Activated CD4-positive, alpha-beta memory T cell treated with anti-CD3 and anti-CD28 coated beads, Interleukin-2, amount 10 ng/mL, durations not matched to agents 7 days and 5 days (primary cell): ENCODE measurements at regions not wholly inside any gene's neighbourhood (a gene's known extent, or its start where the extent isn't known, plus 50 kb on each side); places are given as distances from the start of the nearest gene placed in this dataset.

Experiments used
- CTCF ChIA-PET: fragments of 350-600 bp; sonication (Branson Sonifier 250); formaldehyde crosslinking; loops from one replicate; lab custom pipeline; 2021; ENCODE audit warnings: antibody characterized with exemption, inconsistent platforms; lab: Charles Lee
- POLR2A ChIA-PET: fragments of 350-600 bp; sonication (Branson Sonifier 250); formaldehyde crosslinking; loops from one replicate; lab custom pipeline; 2021; ENCODE audit warnings: antibody characterized with exemption; lab: Charles Lee
- DNase-seq: peaks from one replicate; pipeline ENCODE4 v3.0.0-alpha.2; 2020
- H3K27ac Mint-ChIP-seq: one replicate; pipeline ENCODE4 v1.8.0; 2021; ENCODE audit warnings: mild to moderate bottlenecking, mixed read lengths
- H3K27me3 Mint-ChIP-seq: one replicate; pipeline ENCODE4 v1.8.0; 2021; ENCODE audit warnings: mixed read lengths
- H3K36me3 Mint-ChIP-seq: one replicate; pipeline ENCODE4 v1.8.0; 2021; ENCODE audit warnings: low read depth, mixed read lengths
- H3K4me1 Mint-ChIP-seq: one replicate; pipeline ENCODE4 v1.8.0; 2021; ENCODE audit warnings: mixed read lengths
- H3K4me3 Mint-ChIP-seq: one replicate; pipeline ENCODE4 v1.8.0; 2021; ENCODE audit warnings: mild to moderate bottlenecking, mixed read lengths
- H3K9me3 Mint-ChIP-seq: one replicate; pipeline ENCODE4 v1.8.0; 2021; ENCODE audit warnings: mixed read lengths

DNA sequence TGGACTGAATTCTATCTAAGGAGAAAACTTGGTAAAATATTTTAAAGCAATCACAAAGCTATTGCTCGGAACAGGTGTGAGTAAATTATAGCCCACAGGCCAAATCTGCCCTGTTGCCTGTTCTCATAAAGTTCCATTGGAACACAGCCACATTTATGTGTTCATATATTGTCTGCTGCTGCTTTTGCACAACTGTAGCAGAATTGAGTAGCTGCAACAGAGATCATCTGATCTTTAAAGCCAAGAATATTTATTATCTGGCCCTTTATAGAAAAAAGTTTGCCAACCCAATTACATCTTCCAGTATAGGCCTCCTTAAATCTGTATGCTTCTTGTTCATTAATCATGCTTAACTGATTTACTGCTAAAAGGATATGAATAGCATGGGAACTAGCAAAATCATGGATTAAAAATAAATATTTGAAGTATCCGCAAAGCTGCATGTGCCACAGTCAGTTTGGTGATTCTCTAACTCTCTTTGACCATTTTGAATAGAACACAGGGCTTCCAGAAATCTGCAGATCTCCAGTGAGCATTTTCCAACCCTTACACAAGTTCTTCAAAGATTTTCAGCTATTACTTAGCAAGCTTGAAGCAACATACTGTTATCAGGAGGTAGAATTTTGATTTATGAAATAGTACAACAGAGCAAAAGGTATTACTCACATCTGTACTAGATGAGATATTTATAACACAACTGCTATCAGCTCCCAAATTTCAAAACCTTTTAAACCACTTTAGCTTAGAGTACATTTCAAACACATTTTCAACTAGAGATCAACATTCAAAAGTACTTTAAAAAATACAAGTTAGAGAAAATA is 312.6 kb upstream of the ID4 start:
- CTCF ChIA-PET, result no interaction called here
- DNase-seq, result no peak
- no peak overlapping the region for H3K4me3 Mint-ChIP-seq
- POLR2A ChIA-PET, result no interaction called here
- H3K27me3 Mint-ChIP-seq, result no peaks in the 10 kb centered on the region
- H3K4me1 Mint-ChIP-seq, result no peaks in the 10 kb centered on the region
- H3K9me3 Mint-ChIP-seq, result peaks cover 9% of the 10 kb centered on the region
- no peaks in the 10 kb centered on the region for H3K36me3 Mint-ChIP-seq
- H3K27ac Mint-ChIP-seq, result no peak overlapping the region

GRCh38 chr6:19525673-19526072 is 311.5 kb upstream of the ID4 start:
- DNase-seq, result no peak
- ChIA-PET POLR2A (no interaction called here), CTCF (no interaction called here)
- H3K36me3 Mint-ChIP-seq, result no peaks in the 10 kb centered on the region
- peaks cover 7% of the 10 kb centered on the region for H3K9me3 Mint-ChIP-seq
- no peaks in the 10 kb centered on the region for H3K27me3 Mint-ChIP-seq
- no peak overlapping the region for H3K4me3 Mint-ChIP-seq
- no peak overlapping the region for H3K27ac Mint-ChIP-seq
- no peaks in the 10 kb centered on the region for H3K4me1 Mint-ChIP-seq

DNA sequence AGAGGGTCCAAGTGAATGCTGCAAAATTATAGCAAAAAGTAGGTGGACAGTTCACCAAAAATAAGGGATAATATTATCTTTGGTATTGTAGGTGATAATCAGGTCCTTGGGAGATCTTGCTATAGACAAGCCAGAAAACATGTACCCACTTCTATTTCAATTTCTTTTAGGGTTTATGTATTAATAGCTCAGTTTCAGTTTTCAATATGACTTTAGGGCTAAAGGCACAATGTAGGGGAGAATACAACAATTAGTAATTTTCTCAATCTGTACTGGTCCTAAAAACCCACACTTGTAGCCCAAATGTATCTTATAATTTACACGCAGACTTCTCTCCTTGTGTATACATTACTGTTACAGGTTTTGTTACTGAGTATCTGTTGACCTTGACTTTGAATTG is 307.0 kb upstream of the ID4 start:
- peaks cover 4% of the 10 kb centered on the region for H3K9me3 Mint-ChIP-seq
- H3K4me3 Mint-ChIP-seq, result no peak overlapping the region
- POLR2A ChIA-PET, result no interaction called here
- H3K36me3 Mint-ChIP-seq, result no peaks in the 10 kb centered on the region
- no peak for DNase-seq
- CTCF ChIA-PET, result no interaction called here
- no peak overlapping the region for H3K27ac Mint-ChIP-seq
- H3K27me3 Mint-ChIP-seq, result no peaks in the 10 kb centered on the region
- H3K4me1 Mint-ChIP-seq, result no peaks in the 10 kb centered on the region

DNA sequence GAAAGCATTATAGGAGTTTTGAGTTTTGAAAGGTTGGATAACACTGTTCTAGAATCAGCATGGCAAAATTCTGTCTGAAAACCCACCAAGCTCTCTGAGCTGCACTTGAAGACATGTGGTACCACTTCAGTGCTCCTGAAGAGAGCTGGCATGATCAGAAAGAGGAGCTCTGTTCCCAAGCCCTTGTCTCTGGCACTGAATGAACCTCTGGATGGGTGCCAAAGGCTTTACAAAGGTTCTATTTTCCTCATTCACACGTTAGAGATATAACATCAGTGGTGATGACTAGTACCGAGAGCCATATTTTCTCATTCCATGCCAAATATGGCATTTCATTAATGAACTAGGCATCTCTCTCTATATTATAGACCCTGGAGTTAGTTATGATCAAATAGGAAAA is 301.8 kb upstream of the ID4 start:
- DNase-seq, result no peak
- ChIA-PET CTCF (no interaction called here), POLR2A (no interaction called here)
- H3K27me3 Mint-ChIP-seq, result no peaks in the 10 kb centered on the region
- no peaks in the 10 kb centered on the region for H3K4me1 Mint-ChIP-seq
- H3K4me3 Mint-ChIP-seq, result no peak overlapping the region
- peaks cover 4% of the 10 kb centered on the region for H3K9me3 Mint-ChIP-seq
- H3K27ac Mint-ChIP-seq, result no peak overlapping the region
- no peaks in the 10 kb centered on the region for H3K36me3 Mint-ChIP-seq

DNA sequence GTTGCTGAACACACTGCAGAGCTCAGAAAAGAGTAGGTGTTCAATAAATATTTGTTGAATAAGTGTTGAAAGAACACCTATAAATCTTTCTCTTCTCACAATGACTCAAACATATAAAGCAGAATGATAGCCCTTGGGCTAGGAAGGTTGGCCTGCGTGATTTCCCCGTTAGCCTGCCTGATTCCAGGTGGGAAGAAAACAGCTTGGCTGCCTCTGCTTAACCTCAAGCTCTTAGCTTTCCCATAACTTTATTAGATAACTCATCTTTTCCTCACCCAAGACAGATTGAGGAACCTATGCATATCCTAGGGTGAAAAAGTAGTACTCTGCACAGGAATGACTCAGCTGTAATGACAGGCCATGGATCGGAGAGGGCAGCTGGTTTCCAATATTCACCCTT is 300.3 kb upstream of the ID4 start:
- no peak overlapping the region for H3K4me3 Mint-ChIP-seq
- no peak for DNase-seq
- no peaks in the 10 kb centered on the region for H3K27me3 Mint-ChIP-seq
- ChIA-PET CTCF (no interaction called here), POLR2A (no interaction called here)
- H3K27ac Mint-ChIP-seq, result no peak overlapping the region
- H3K4me1 Mint-ChIP-seq, result no peaks in the 10 kb centered on the region
- H3K36me3 Mint-ChIP-seq, result no peaks in the 10 kb centered on the region
- peaks cover 8% of the 10 kb centered on the region for H3K9me3 Mint-ChIP-seq

- DNase-seq, result no peak
- no peak overlapping the region for H3K4me3 Mint-ChIP-seq
- ChIA-PET POLR2A (no interaction called here), CTCF (no interaction called here)
- H3K36me3 Mint-ChIP-seq, result no peaks in the 10 kb centered on the region
- peaks cover 8% of the 10 kb centered on the region for H3K9me3 Mint-ChIP-seq
- no peaks in the 10 kb centered on the region for H3K4me1 Mint-ChIP-seq
- no peak overlapping the region for H3K27ac Mint-ChIP-seq
- H3K27me3 Mint-ChIP-seq, result no peaks in the 10 kb centered on the region
These were observed 299.1 kb upstream of the ID4 start for GRCh38 chr6:19538096-19538495.

DNA sequence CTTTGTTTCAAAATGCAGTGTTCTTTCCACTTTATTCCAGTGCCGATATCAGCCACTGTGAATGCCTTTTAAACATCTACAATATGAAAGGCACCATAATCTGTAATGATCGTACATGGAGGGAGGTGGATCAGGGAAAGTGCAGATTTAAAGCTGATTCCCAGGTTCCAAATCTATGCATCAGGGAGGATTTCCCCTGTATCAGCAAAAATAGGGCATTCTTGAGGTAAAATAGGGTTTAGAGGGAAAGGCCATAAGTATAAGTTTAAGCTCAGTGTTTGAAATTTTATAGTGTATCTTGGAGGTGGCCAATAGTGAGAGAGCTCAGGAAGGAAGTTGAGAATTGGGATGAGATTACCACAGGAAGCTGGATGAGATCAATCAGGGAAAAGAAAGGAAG is 289.7 kb upstream of the ID4 start:
- Mint-ChIP-seq H3K27ac (no peak overlapping the region), H3K4me1 (no peaks in the 10 kb centered on the region), H3K4me3 (no peak overlapping the region), H3K9me3 (peaks cover 5% of the 10 kb centered on the region), H3K27me3 (no peaks in the 10 kb centered on the region), H3K36me3 (no peaks in the 10 kb centered on the region)
- no peak for DNase-seq
- POLR2A ChIA-PET, result no interaction called here
- CTCF ChIA-PET, result no interaction called here

DNA sequence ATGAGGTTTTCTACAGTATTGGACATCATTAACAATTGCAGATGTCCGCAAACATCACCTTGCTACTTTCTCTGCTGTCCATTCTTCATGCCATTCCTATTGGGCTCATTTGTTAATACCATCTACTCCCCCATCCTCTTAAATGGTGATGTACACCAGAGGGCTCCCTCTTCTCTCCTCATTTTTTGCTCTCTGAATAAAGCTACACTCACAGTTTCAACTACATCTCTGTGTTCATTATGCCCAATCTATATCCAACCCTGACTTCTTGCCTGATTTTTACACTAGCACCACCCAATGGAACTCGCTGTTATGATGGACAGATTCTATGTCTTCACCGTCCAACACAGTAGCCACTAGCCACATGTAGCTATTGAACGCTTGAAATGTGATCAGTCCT is 288.1 kb upstream of the ID4 start:
- Mint-ChIP-seq H3K9me3 (peaks cover 9% of the 10 kb centered on the region), H3K27me3 (no peaks in the 10 kb centered on the region), H3K36me3 (no peaks in the 10 kb centered on the region), H3K27ac (no peak overlapping the region), H3K4me3 (no peak overlapping the region), H3K4me1 (no peaks in the 10 kb centered on the region)
- DNase-seq, result no peak
- CTCF ChIA-PET, result no interaction called here
- POLR2A ChIA-PET, result no interaction called here

DNA sequence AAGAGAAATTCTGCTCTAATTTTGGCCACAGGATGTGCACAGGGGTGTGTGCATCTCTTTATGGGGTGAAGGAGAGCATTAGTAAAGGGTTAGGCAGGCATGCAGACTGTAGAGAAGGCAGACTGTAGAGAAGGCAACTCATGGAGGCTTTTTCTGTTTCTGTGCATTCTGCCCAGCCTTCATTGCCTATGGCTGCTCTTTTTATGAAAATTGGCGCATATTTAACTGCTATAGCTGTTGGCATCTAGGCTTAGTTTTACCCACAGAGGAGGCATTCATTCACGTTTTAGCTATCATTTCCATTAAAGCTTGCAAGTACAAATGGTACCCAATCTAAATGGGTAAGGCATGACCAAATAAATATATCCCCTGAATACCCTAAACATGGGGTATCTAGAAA is 286.8 kb upstream of the ID4 start:
- Mint-ChIP-seq H3K27ac (no peak overlapping the region), H3K4me1 (no peaks in the 10 kb centered on the region), H3K36me3 (no peaks in the 10 kb centered on the region), H3K27me3 (no peaks in the 10 kb centered on the region), H3K4me3 (no peak overlapping the region), H3K9me3 (peaks cover 9% of the 10 kb centered on the region)
- DNase-seq, result no peak
- ChIA-PET CTCF (no interaction called here), POLR2A (no interaction called here)

- H3K4me3 Mint-ChIP-seq, result no peak overlapping the region
- H3K36me3 Mint-ChIP-seq, result no peaks in the 10 kb centered on the region
- no peak for DNase-seq
- H3K27ac Mint-ChIP-seq, result no peak overlapping the region
- ChIA-PET CTCF (no interaction called here), POLR2A (no interaction called here)
- no peaks in the 10 kb centered on the region for H3K27me3 Mint-ChIP-seq
- peaks cover 9% of the 10 kb centered on the region for H3K9me3 Mint-ChIP-seq
- H3K4me1 Mint-ChIP-seq, result no peaks in the 10 kb centered on the region
These were observed 285.6 kb upstream of the ID4 start for GRCh38 chr6:19551611-19552010.

GRCh38 chr6:19552076-19552475 is 285.1 kb upstream of the ID4 start:
- H3K27ac Mint-ChIP-seq, result no peak overlapping the region
- H3K36me3 Mint-ChIP-seq, result no peaks in the 10 kb centered on the region
- no peaks in the 10 kb centered on the region for H3K4me1 Mint-ChIP-seq
- no peaks in the 10 kb centered on the region for H3K27me3 Mint-ChIP-seq
- H3K9me3 Mint-ChIP-seq, result peaks cover 9% of the 10 kb centered on the region
- no peak overlapping the region for H3K4me3 Mint-ChIP-seq
- no peak for DNase-seq
- ChIA-PET POLR2A (no interaction called here), CTCF (no interaction called here)

DNA sequence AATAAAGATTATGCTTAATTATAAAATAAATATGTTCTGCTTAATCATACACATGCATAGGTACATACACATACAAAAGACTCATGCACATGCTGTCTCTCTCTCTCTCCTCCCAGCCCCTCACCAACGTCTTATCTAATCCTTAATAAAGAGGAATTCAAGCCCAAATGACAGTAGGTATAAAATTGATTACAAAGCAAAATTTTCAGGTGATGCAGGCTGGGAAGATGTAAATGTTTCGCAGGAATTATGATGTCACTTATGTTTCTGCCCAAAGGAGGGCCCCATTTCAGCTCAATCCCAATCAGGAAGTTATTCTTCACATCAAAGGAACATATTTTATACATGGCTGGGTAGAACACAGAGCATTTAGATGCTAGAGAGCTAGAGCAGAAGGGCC is 284.6 kb upstream of the ID4 start:
- Mint-ChIP-seq H3K27ac (no peak overlapping the region), H3K4me1 (no peaks in the 10 kb centered on the region), H3K4me3 (no peak overlapping the region), H3K36me3 (no peaks in the 10 kb centered on the region), H3K9me3 (peaks cover 9% of the 10 kb centered on the region), H3K27me3 (no peaks in the 10 kb centered on the region)
- no peak for DNase-seq
- CTCF ChIA-PET, result no interaction called here
- POLR2A ChIA-PET, result no interaction called here

DNA sequence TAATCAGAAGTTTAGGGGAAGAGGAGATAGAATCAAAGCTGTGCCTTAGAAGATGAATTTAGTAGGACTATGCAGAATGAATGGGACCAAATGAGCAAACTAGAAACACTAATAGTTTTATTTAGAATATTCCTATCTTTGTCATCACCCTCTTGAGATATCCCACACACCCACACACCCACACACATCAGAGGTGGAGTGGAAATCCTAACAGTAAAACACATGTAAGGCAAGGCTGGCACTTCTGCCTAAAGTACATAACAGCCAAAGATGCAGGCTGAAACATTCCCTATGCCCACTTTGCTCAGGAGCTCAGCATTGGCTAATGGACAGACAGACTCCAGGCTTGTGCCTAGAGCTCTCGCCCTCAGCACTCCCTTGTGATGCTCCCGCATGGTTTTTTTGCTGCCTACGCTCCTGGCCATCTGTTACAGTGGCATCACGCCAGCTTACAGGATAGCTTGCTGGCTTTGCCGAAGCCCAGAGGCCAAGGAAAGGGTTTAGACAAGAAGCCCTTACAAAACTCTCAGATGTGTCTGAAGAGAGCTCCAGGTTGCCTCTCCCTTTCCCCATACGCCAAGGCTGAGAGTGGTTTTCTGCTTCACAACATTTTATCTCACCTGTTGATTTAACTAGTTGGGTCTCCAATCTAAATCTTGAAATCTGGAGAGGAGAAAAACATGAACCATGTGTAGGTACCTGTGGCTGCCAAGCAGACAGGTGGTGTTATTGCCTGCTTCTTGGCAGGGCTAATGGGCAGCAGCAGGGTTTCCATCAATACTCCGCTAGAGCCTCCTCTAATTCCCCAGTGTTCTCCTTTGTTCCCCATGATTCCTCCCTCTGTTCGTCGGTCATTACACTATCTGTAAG is 282.6 kb upstream of the ID4 start:
- H3K27ac Mint-ChIP-seq, result no peak overlapping the region
- H3K9me3 Mint-ChIP-seq, result peaks cover 9% of the 10 kb centered on the region
- H3K4me1 Mint-ChIP-seq, result no peaks in the 10 kb centered on the region
- H3K36me3 Mint-ChIP-seq, result no peaks in the 10 kb centered on the region
- no peak for DNase-seq
- ChIA-PET POLR2A (no interaction called here), CTCF (no interaction called here)
- no peaks in the 10 kb centered on the region for H3K27me3 Mint-ChIP-seq
- H3K4me3 Mint-ChIP-seq, result no peak overlapping the region

DNA sequence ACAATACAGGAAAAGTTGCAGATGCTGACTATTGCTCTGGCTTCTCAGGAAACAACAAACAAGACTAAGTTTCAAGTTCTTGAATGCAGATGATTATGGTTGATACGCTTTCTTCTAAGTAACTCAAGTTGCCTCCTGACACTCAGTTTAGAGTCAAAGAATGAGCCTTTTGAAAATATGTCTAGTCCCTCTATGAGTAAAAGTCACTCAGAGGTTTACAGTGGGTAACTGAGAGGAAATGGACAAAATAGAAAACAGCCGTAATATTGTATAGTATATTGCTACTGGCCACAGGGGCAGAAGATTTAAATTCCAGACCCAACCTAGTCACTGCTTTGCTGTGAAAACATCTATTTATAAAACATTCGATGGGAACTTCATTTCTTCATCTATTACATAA is 280.0 kb upstream of the ID4 start:
- Mint-ChIP-seq H3K36me3 (no peaks in the 10 kb centered on the region), H3K9me3 (peaks cover 5% of the 10 kb centered on the region), H3K4me3 (no peak overlapping the region), H3K27me3 (no peaks in the 10 kb centered on the region), H3K4me1 (no peaks in the 10 kb centered on the region), H3K27ac (no peak overlapping the region)
- no peak for DNase-seq
- ChIA-PET CTCF (no interaction called here), POLR2A (no interaction called here)
